Frontal cortex (tissue), 3 donors: ENCODE measurements at regions not wholly inside any gene's neighbourhood (a gene's known extent, or its start where the extent isn't known, plus 50 kb on each side); places are given as distances from the start of the nearest gene placed in this dataset.

Experiments used
- DNase-seq, 2 donors: peaks; one replicate each; pipeline ENCODE4 v3.0.0; 2012; ENCODE audit warnings: low spot score in 2 of 2
- FAIRE-seq: peaks from 2 replicates; lab custom pipeline; 2012; peaks lifted over from hg19 to GRCh38; lab: Jason Lieb, UNC
- donor health status: control.
- donor health status: control.
- donor health status: control.

GRCh38 chr19:30224689-30225606 lies 147.2 kb upstream of the ZNF536 start:
- DNase-seq, result peak; percentile 29 to 54
- FAIRE-seq, result no peak

- FAIRE-seq (no peak), DNase-seq (peak; percentile 29 to 57)
Observed at GRCh38 chr19:30225676-30226463, 146.3 kb upstream of the ZNF536 start.

- DNase-seq, result peak; percentile 23 to 53
- FAIRE-seq, result no peak
Observed at GRCh38 chr19:30226464-30227011, 145.6 kb upstream of the ZNF536 start.

DNA sequence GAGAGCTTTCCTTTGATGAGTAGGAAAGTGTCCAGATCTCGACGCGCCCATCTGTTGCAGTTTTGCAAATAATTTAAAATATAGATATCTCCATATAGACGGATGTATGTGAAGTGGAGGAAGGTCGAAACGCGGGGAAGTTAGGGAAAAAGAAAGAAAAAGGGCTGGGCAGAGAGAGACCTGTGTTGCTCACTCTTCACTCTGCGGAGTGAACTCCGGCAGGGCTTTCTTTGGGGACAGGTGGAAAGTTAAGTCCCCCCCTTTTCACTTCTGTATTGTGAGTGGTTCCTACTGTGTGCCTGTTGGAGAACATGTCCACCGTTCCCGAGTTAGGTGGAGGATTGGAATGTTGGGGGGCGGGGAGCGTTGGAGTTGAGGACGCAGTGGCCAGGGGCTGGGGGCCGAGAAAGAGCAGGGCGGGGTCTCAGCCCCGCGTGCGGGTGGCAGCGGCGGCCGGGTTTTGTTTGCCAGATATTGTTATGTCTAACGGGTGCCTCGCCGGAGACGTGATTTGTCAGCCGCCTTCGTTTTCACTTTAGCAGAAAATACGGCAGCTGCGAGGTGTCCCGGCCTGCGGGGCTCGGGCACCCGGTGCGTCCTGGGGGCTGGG lies 145.1 kb upstream of the ZNF536 start:
- DNase-seq (peak in 1 of 2 donors; percentile 23), FAIRE-seq (no peak)

DNA sequence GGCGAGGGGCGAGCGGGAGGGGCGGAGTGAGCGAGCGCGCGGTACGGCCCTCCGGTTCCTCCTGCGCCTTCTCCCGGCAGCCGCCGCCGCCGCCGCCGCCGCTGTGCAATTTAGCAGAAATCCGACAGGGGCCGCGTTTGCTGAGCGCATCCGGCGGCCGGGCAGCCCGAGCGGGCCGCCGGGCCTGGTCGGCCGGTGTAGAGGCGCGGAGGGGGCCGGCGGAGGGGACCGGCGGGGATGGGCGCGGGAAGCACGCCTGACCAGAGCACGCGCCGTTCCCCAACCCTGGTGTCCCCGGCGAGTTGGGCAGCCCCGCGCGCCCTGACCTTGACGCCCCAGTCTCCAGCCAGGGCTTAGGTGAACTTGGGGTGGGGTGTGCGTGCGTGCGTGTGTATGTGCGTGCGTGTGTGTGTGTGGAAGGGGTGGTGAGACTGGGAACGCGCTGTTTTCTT lies 144.5 kb upstream of the ZNF536 start:
- FAIRE-seq (no peak), DNase-seq (peak; percentile 77 to 87)

DNA sequence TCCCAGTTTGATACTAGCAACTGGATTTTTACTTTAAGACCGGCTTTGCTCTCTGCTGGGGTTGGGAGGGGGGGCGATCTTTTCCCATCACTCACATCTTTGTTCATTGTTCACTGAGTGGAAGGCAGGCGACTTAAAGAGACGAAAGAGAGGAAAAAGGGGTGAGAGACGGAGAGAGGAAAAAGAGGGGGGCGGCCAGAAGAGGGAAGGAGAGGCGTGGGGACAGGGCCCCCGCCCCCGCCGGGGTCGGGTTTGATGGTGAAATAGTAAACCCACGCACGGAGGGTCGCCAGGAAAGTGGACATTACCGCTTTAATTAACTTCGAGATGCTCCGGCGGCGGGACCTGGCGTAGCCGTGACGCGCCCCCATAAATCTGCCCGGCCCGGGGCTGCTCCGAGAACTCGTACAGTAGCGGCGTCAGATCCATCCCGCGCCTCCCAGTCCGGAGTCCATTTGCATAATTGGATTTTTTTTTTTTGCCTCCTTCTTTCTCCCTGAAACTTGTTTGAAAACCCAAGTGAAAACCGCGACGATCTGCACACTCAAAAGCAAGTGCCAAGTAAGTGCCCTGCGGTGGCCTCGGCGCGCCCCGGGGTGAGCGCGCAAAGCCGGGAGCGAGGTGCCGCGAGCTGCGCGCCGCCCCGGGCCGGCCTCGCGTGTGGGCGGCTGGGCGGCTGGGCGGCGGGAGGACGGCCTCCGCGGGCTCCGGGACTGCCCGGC lies 143.9 kb upstream of the ZNF536 start:
- peak; percentile 35 to 66 for DNase-seq
- FAIRE-seq, result no peak

DNA sequence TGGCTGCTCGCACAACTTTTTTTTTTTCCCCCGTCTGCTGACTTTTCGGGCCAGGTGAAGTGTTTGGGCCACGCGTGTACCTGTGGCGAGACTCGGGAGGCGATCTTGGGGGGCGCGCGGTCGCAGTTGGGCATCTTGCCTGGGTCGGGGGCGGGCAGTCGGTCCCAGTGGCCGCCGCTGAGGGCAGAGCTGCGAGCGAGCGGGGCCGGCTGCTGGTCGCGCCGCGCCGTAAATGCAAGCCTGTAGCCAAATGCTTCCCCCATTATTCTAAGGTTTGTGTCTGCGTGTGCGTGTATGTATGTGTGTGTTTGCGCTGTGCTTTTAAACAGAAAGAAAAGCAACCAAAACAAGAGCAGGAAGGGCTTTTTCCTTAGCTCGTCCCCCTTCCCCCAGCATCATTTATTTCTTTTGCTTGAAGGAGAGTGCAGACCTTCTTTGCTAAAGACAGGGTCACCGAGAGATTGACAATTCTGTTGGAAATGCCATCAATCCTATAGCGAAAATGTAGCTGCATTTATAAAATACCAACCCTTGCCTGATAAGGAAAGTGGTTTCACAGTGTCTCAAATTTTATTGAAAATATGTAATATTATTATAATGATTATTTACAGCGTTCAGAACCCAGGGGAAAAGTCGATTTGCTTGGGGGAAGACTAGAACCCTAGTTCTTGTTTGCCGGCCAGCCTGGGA lies 143.2 kb upstream of the ZNF536 start:
- DNase-seq, result peak; percentile 29 to 50
- no peak for FAIRE-seq

DNA sequence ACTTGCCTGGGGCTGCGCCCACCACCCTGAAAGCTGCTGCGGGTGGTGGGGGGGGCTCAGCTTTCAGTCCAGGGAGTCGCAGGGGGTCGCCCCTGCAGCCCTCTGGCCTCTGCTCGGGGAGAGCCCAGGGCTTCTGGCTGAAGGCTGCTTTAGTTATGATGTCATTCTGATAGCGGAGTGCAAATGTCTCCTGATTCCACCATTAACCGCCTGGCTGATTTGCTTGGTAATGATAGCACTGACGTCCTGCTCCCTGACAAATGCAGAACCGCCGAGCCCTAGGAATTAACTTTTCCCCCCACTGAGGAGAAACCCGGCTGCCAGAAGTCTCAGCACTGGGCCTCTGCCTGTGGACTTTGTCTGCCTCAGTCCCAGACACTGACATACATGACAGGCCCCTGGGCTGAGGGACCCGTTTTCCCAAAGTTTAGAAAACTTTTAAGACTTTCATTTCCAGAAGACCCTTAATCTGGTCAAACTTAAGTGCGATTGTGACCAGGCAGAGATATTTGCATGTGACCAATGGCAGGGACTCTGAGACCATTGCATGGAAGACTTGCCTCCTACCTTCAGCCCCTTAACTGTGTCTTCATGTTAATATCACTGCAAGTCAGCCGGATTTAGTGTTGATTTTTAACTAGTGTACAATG lies 142.5 kb upstream of the ZNF536 start:
- no peak for FAIRE-seq

DNA sequence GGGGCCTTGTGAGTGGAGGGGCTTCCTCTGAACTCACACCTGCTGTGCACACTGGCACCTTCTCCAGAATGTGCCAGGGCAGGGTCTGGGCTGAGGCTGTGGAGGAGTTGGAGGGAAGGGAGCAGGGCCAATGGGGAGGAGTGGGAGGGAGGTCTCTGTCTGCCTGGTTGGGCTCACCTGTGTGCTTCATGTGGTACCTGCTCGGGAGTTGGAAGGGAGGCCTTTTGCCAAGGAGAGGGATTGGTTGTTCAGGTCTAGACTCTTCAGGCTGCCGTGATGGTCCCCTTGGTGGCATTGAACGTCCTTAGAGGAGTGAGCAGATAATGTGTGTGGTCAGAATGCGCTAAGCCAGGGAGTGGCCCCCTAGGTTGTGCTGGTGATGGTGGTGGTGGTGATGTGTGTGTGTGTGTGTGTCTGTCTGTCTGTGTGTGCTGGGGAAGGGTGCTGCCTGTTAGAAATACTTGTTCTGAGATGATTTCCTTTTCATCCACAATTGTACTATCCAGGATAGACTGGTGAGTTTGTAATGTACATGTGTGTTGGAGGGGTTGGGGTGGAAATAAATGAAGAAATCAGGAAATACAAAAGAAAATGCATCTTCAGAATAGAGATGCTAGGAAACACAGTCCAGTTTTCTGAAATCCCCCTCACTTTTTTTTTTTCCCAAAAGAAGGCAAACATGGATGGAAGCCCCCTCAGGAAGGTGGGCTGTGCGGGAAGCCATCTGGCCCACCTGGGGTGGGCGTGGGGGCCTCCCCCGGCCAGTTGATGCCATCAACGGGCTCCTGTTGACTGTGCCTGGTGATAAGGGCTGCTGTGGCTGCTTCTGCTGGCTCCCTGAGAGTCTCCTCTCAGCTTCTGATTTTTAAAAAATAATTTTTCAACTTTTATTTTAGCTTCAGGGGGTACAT lies 140.5 kb upstream of the ZNF536 start:
- DNase-seq (no peak), FAIRE-seq (no peak)

More for the DNA sequence above, 142.5 kb upstream of the ZNF536 start:
- peak; percentile 42 to 49 for DNase-seq

DNA sequence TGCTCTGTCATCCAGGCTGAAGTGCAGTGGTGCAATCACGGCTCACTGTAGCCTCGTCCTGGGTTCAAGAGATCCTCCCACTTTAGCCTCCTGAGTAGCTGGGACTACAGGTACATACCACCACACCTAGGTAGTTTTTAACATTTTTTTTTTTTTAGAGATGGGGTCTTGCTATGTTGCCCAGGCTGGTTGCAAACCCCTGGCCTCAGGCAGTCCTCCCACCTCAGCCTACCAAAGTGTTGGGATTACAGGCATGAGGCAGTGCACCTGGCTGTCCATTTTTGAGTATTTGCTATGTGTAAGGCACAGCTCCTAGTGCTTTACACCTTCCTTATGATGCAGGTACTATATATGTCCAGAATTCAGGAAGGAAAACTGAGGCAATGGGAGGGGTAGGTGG lies 138.8 kb upstream of the ZNF536 start:
- DNase-seq (no peak), FAIRE-seq (no peak)

DNA sequence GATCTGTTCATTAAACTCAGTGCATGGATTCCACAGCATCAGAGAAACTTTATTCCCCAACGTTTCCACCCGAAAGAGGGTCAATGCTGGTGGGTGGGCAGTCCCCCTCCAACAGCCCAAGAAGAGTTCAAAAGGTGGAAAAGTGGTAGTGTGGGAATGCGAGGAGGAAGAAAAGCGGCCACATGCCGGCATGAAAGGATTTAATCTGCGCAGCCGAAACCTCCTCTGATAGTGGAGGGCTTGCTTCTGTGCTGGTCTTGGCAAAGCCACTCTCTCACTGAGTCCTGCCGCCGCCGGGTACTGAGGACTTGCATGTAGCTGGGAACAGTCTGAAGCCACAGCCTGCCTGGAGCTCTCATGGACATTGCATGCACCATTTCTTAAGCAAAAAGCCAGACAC lies 136.2 kb upstream of the ZNF536 start:
- DNase-seq, result no peak
- FAIRE-seq, result no peak

GRCh38 chr19:30236587-30236986 lies 135.6 kb upstream of the ZNF536 start:
- DNase-seq (no peak), FAIRE-seq (no peak)

GRCh38 chr19:30237140-30237539 lies 135.0 kb upstream of the ZNF536 start:
- DNase-seq (no peak), FAIRE-seq (no peak)

GRCh38 chr19:30240904-30241695 lies 131.1 kb upstream of the ZNF536 start:
- no peak for FAIRE-seq

GRCh38 chr19:30244533-30244932 lies 127.7 kb upstream of the ZNF536 start:
- no peak for FAIRE-seq
- no peak for DNase-seq

More at GRCh38 chr19:30240904-30241695, 131.1 kb upstream of the ZNF536 start:
- DNase-seq, result no peak

DNA sequence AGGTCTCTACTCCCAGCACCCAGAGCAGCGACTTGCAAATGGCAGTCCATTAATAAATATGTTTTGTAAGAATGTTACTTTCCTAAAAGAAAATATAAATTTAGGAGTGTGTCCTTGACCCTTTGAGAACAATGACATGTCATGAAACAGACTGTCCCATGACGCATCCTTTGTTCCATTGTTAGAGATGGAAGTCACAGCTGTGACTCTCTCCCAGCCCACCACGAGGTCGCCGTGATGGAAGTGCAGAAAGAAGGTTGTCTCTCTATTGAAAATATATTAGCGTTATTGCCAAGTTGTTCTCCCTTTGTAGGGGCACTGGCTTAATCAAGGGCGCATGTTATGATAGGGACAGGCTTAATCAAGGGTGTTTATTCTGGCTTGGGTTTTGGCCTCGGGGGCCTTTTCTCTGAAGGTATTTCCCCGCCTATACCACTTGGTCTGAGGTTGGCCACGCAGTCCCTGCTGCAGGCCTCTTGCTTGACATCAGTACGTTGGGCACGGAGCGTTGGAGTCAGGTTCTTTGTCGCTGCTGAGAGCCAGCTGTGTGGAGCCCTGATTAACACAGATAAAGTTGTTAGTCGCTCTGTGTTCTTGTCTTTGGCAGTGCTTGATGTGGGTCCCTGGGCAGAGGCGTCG lies 126.7 kb upstream of the ZNF536 start:
- no peak for FAIRE-seq
- no peak for DNase-seq
